AG08395 (cell line): ENCODE measurements at regions not wholly inside any gene's neighbourhood (a gene's known extent, or its start where the extent isn't known, plus 50 kb on each side); places are given as distances from the start of the nearest gene placed in this dataset.

ENCODE experiments used
- DNase-seq: peaks from one replicate; pipeline ENCODE4 v3.0.0; 2012; ENCODE audit warnings: mixed read lengths, low spot score

DNA sequence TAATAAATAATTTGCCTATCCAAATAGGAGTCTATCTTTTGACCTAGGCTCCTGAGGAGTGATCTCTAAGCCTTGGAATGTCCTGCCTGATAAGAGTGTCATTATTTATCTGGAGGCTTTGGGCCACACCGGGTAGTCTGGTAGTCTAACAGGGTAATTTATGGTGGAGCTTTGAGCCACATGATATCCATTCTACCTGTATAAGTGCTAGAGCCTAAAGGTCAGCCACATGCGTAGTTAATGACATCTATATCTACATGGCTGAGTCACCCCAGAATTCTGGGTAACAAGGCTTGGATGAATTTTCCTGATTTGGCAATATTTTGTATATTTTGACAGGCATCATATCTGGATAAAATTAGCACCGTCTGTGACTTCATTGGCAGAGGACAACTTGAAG is 681.4 kb downstream of the MCTP2 start:
- no peak for DNase-seq

DNA sequence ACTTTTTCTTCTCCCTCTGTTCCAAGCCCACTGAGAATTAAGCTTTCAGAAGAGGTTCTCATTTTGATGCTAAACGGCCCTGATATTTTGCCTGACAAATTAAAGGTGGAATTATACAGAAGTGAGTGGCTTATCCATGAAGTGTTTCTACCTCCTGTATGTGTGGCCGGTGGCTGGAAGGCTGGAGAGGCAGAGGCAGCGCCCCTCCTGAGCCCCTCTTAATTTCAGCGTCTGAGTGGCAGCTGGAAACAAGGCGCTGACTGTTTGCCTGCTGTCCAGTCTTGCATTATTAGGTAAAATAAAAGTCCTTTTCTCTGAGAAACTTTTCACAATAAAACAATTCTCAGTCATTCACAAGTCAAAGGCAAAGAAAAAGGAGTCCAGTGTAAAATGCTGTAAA is 685.7 kb downstream of the MCTP2 start:
- no peak for DNase-seq

DNA sequence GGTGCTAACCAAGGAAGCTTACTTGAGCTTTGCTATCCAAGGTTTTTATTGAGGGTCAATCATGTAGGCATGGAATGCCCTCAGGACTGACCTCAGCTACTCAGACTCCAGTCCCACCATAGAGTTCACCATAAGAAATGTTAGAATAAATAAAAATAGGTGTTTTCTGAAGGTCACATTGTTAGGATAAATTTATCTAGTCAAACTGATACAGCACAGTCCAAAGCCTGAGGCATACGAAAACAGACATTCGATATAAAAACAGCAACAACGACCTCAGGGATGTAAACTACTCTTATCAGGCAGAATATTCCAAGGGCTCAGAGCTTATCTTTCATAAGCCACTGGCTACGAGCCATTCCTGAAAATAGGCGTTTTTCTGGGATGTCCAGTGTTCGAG is 690.6 kb downstream of the MCTP2 start:
- no peak for DNase-seq

DNA sequence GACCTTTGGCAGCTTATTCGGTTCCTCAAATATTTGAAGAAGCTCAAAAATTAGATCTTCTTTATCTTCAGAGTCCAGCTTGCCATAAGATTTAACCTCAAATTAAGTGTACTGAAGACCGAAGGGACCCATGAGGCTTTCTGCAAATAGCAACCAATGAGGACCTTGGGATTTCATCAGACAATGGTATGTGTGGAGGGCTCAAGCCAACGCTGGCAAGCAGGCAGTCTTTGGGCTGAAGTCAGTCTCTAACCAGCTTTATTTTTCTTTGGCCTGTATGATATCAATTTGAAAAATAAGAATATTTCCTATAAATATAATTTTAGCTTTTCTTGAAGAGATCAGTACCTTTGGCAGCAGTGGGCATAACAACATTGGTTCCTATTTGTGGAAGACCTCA is 692.7 kb downstream of the MCTP2 start:
- no peak for DNase-seq

DNA sequence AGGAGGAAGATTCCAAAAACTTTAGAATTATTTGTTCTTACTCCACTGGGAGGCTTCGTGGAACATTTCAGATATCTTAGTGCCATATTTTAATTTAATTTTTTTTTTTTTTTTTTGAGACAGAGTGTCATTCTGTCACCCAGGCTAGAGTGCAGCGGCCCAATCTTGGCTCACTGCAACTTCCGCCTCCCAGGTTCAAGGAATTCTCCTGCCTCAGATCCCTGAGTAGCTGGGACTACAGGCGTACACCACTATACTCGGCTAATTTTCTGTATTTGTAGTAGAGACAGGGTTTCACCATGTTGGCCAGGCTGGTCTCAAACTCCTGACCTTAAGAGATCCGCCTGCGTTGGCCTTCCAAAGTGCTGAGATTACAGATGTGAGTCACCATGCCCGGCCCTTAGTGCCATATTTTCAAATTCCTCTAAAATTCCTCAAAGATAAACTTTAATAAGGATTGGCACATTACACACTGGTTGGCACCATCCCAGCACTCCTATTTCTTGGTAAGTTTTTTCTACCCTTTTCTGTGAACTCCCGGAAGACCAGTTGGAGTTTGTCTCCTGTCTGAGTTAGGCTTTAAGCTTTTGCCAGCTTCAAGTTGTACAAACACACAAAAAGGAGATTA is 693.7 kb downstream of the MCTP2 start:
- no peak for DNase-seq

DNA sequence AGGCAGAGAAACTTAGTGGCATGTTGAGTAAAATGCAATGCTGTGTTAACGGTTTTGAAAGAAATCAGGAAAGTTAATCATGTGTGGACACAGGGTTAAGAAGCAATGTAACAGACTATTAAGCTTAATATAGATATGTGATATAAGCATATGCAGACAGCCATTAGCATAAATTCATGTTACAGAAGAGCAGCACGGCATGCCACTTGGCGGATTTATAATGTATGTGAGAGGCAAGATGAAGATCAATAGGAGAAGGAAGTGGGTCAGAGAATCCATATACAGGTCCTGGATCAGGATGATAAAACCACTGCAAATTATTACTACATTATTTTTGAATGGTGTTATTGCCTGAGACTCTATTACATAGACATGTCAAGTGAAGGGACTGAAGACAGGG is 694.3 kb downstream of the MCTP2 start:
- DNase-seq: no peak

DNA sequence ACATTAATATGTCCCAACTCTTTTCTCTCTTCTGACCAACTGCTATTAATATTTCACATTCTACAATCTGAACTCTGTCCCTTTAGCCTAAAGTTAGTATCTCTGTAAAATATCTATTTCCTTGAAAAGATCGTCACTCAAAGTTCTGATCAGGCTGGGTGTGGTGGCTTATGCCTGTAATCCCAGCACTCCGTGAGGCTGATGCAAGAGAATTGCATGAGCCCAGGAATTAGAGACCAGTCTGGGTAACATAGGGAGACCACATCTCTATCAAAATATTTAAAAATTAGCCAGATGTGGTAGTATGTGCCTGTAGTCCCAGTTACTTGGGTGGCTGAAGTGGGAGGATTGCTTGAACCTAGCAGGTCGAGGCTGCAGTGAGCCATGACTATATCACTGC is 695.6 kb downstream of the MCTP2 start:
- no peak for DNase-seq

DNA sequence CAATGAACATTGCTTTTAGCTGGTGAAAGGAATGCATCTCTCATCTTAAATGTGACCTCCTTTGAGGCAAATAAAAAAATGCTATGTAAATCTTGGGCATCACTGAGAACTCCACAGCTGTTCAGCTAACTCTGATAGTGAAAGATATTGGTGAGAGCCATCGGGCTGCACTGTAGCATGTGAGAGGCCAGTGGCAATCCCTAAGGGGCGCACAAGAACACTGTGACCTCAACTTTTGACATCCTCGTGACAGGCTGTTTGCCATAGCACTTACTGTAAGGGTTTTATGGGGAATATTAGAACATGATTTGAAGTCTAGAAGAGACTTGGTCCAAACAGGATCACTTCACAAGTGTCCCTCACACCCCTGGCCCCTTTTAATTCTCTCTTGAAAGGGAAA is 697.9 kb downstream of the MCTP2 start:
- no peak for DNase-seq

DNA sequence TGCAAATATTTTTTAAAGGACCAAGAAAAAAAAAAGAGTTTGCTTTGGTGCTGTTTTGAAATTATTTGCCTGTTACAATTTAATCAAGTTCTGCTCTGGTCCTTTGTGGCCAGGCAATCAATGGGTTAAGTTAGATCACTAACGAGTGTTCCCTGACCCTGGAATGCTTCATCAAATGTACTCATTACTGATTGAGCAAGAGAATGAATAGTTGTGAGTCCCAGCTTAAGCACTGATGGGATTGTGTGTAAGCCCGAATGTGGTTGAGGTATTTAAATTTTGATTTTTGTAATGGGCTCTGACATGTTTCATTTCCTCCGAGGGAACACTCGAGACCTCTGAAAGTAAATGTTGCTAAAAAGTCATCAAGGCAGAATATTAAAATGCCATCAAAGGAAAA is 699.1 kb downstream of the MCTP2 start:
- no peak for DNase-seq

DNA sequence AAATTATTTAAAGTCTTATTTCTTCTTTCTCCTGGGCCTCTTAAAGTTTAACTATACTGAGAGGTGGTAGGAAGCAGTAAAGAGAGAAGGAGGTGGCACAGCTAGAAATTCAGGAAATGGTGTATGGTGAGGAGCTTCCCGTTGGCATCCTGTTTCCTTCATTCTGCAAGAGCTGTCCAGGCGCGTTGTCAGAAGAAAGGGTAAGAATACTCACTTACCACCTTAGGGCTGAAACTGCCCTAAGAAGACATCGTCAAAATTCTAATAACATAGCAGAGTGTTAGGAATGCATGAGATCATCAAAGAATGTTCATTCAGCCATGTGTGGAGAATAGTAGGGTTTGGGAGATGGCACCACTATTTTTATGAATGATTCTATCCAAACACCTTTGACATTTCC is 699.6 kb downstream of the MCTP2 start:
- no peak for DNase-seq

DNA sequence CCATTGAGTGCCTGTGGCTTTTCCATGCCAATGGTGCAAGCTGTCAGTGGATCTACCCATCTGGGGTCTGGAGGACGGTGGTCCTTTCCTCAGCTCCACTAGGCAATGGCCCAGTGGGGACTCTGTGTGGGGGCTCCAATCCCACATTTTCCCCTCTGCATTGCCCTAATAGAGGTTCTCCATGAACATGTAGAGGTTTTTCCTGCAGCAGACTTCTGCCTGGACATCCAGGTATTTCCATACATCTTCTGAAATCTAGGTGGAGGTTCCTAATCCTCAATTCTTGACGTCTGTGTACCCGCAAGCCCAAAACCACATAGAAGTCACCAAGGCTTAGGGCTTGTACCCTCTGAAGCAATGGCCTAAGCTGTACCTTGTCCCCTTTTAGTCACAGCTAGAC is 703.1 kb downstream of the MCTP2 start:
- DNase-seq: no peak

DNA sequence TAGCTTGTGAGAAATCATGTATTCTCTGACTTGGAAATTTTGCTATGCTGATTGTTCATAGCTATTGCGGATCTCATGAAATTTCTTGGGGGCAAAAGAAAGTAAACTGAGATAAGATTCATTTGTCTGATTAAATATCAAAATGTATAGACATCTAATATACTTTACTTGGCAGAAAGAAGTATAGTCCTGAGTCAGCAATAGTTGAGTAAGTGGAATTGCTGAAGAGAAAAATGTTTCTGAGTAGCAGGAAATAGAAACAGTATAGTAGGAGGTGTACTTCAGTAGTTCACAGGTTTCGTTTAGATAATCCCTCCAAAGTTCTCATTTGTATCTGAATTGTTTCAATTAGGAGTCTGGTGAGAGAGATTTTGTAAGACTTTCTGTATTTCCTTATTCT is 705.9 kb downstream of the MCTP2 start:
- no peak for DNase-seq

DNA sequence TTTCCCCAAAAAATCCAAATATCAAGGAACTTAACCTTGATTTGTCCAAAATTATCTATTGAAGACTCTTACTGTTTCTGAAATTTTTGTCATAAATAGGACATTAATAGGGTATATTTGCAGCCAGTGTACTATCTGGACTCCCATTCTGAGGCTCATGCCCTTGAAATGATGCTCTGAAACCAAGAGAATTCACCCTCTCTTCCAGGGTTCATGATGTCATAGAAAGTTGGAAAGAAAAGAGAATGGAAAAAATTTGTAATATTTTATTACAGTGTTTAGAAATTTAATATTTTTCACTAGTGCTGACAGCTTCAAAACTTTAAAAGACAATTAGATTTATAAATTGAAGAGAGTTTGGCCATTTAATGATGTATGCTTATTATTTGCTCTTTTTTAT is 712.5 kb downstream of the MCTP2 start:
- DNase-seq: no peak

DNA sequence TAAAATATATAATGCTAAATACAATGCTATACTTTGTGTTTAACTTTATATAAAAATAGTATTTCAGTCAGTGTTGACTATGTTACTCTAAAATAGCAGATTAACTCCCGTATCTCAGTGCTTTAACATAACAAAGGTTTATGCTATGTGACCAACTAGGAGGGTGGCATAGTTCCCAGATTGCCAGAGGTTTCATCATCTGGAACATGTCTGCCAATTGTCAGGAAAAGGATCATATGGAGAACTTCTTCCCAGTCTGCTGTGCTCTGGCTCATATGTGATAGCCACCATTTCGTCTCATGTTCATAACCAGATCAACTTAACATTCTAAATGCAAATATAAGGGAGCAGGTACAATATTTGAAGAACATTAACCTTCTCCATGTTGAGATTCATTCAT is 720.2 kb downstream of the MCTP2 start:
- DNase-seq: no peak

DNA sequence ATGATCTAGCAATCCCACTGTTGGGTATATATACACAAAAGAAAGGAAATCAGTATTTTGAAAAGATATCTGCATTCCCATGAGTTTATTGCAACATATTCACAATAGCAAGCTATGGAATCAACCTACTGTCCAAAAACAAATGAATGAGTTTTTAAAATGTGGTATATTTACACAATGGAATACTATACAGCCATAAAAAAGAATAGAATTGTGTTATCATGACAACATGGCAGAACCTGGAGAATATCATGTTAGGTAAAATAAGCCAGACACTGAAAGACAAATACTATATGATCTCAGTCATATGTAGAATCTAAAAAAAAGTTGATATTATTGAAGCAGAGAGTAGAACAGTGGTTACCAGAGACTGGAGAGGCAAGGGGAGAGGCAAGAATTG is 732.6 kb downstream of the MCTP2 start:
- DNase-seq: no peak

DNA sequence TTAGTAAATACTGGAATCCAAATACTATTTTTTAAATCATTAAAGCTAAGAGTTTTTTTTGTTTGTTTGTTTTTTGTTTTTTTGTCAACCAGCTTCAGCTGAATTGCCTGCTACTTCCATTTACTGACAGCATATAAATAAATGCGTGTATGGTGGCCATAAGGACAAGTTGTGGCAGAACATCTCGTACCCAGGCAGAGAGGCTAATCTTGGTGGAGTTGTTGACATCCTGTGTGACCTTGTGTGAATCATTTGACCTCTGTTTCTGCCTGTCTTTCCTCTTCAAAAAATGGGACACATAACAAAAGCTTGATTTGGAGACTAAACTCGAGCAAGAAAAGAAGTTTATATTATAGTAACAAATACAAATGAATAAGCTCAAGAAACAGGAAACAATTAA is 734.2 kb downstream of the MCTP2 start:
- no peak for DNase-seq

DNA sequence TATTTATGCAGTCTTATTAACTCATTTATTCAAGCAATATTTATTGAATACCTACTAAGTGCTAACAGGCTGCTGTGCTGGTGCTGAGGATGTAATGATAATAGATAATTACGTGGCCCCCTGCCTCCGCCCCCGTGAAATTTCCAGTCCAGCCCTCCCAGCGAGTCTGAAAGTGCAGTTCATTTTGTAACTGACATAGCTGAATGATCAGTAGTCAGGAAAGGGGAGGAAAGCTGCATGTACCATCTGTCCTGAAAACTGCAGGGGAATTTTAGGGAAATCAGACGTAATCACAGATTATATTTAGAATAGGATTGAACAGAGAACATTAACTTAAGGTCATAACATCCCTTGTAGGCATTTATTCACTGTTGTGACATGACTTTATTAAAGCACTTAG is 736.8 kb downstream of the MCTP2 start:
- no peak for DNase-seq

DNA sequence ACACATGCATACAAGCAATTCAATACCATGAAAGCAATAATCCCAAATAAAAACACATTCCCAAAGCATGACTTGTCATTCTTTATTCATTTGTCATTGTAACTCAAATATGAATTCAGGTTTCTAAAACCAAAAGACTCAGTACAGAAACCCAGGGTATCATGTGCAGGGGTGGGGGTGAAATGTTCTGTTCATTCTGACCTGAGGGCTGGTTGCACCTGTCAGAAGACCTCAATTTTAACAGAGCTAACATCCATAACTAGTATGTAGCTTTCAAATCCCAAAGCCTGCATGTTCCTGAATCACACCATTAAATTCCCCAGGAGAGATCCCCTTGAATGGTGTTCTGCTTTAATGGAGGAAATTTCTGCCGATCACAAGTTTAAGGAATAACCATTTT is 738.7 kb downstream of the MCTP2 start:
- no peak for DNase-seq

DNA sequence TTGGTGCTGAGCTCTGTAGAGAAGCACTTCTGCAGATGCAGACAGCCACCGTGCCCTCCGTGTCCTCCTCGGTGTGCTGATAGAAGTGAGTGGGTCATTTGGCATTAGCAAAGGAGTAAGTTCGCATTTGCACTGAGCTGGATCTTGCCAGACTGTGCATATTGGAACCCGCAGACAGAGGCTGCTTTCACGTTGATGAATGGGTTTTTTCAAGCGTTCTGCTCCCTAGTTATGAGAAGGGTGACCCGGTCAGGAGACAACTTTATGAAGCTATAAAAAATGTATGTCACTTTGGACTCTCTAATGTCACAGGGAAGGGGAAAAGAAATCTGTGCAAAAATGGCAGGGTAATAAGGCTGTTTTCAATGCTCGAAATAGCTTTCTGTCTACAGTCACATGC is 739.4 kb downstream of the MCTP2 start:
- DNase-seq: no peak

DNA sequence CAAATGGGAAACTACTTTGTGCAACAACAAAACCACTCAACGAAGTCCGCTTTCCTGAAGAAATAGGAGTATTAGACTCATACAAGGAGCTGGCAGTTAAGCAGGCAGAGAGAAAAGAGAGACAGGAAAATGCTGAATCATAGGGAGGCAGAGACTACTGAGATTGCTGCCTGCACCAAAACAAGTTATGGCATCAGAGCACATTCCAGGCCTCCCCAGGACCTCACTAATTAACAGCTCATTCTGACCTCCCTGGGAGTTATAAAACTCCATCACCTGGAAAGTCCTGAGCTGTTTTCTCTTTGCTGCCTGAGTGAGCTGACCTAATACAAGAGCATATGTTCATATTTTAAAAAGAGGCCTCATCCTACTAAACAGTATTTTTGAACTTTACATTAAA is 741.0 kb downstream of the MCTP2 start:
- DNase-seq: peak; percentile 7

DNA sequence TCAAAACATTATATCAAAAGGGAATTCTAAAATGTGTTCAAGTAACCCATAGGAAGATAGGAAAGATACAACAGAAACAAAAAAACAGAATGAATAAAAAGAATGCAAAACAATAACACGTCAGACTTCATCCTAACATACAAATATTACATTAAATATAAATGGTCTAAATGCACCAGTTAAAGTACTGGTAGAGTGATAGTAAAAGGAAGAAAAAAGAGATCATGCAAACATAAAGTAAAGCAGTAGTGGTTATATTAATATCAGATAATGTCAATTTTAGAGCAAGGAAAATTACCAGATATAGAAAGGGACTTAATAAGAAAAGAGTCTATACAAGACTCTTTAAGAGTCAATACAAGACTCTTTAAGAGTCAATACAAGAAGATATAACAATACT is 755.7 kb downstream of the MCTP2 start:
- no peak for DNase-seq

DNA sequence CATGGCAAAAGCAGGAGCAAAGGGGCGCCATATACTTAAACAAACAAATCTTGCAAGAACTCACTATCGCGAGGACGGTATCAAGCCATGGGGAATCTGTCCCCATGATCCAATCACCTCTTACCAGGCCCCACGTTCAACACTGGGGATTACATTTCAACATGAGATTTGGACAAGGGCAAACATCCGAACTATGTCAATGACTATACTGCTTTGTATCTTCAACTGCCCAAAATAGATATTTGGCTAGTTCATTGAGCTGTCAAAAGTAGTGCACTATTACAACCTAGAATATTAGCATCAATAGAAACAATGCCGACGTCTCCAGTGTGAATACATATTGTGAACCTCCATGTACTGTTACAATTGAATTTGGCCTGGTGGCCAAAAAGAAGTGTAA is 760.4 kb downstream of the MCTP2 start:
- DNase-seq: no peak

DNA sequence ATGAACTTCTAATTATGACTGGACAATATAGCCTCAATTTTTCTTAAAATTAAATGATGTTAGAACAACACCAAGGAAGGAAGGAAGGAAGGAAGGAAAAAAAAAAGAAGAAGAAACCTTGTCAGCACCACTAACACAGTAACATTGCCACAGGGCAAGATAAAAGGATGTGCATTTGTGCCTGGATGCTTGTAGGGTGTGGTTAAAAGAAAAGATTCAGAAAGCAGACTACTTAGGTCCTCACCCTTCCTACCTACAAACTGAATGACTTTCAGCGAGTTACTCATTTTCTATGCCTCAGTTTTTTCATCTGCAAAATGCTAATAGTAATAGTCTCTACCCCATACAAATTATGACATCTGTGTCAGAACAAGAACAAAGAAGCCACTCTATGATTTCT is 778.3 kb downstream of the MCTP2 start:
- no peak for DNase-seq

DNA sequence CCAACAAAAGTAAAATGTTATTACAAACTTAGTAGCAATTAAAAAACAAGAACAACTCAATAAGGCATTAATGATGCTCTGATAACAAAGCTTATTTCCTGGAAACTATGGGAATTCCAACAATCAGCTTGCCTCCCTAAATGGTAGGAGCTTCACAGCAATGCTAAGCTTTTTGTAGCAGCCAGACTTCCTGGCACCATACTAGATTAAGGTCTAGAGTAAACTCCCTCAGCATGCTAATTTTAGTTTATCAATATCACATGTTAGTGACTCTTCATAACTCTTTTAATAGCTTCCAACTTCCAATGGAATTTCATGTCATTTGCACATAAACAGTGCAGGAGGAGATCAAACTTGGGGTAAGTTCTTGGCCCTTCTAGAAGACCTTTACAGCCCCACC is 782.0 kb downstream of the MCTP2 start:
- DNase-seq: peak; percentile 7
